GF-D8 (cell line): ENCODE measurements at regions not wholly inside any gene's neighbourhood (a gene's known extent, or its start where the extent isn't known, plus 50 kb on each side); places are given as distances from the start of the nearest gene placed in this dataset.
"Not testable (repeated sequence)": the region's sequence is repeated elsewhere in the genome, so short reads cannot be mapped to it uniquely, and the experiment has no call there.

ENCODE experiments used
- DNase-seq: peaks from one replicate; lab custom pipeline; 2025; lab: John Stamatoyannopoulos, UW

GRCh38 chr10:119996944-119997343 lies 104.4 kb downstream of the SEC23IP start:
- no peak for DNase-seq

- DNase-seq = no peak
These were observed 104.9 kb downstream of the SEC23IP start for GRCh38 chr10:119997429-119997828.

GRCh38 chr10:120002785-120003184 lies 110.3 kb downstream of the SEC23IP start:
- DNase-seq = no peak

- DNase-seq = no peak
These were observed 113.0 kb downstream of the SEC23IP start for GRCh38 chr10:120005207-120006201.

DNA sequence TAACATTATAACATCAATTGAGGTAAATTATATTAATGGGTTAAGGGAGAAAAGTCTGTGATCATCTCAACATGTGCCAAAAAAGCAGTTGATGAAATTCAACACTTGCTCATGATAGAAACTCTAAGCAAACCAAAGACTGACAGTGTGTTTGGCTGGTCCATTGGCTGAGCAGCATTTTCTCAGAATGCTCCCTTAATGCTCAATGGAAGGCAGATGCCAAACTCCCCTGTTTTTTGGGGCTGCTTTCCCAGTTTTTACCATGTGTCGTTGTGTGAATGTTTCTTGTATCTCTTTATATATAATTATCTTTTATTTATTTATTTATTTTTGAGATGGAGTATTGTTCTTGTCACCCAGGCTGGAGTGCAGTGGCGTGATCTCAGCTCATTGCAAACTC lies 114.7 kb downstream of the SEC23IP start:
- DNase-seq = no peak

GRCh38 chr10:120011359-120012130 lies 119.0 kb downstream of the SEC23IP start:
- no peak for DNase-seq

DNA sequence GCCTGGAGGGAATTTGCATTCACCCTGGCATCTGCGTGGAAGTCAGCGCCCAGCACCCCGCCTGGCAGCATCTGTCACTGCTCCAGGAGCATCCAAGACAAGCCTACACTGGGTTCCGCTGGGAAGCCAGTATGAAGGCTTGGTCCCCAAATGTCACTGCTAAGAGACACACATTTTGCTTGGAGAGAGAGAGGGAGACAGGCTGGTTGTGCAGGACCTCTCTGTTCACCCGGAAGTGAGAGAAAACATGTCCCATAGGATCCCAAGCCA lies 119.5 kb downstream of the SEC23IP start:
- DNase-seq = no peak

DNA sequence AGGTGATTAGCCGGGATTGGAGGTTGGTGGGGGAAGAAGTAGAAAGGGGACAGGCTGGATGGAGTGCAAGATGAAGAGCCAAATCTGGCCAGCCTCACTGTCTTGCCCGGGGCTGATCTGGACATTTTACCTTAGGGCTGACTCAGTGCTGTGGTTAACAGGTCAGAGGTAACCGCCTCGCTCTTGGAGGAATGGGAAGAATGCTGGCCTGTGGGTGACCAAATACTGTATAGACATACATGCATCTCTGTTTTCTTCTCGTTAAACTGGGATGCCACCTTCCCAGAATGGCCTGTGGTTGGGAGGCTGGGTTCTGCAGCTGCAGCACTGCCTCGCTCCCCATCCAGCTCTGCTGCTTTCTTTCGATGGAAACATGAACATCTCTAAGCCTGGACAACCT lies 120.0 kb downstream of the SEC23IP start:
- no peak for DNase-seq

GRCh38 chr10:120014031-120014430 lies 121.5 kb downstream of the SEC23IP start:
- no peak for DNase-seq

GRCh38 chr10:120015064-120015463 lies 122.5 kb downstream of the SEC23IP start:
- no peak for DNase-seq

GRCh38 chr10:120016906-120017305 lies 124.4 kb downstream of the SEC23IP start:
- no peak for DNase-seq

GRCh38 chr10:120017733-120018417 lies 125.3 kb downstream of the SEC23IP start:
- no peak for DNase-seq

GRCh38 chr10:120018695-120019094 lies 126.2 kb downstream of the SEC23IP start:
- DNase-seq = no peak

DNA sequence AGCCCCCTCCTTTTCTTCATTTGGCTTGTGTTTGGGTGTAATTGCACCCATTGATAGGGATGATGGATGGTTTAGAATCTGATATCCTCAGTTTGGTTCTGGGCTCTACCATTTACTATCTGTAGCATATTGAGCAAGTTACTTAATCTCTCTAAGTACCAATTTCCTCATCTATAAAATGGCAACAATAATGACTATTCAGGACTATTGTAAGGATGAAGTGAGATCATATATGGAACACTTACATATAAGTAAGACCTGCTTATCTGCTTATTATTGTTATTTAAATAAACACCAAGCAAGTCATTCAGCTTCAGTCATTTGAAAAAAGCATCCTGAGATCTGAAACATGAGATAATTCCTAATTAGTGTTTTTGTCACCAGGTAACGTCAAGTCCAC lies 127.0 kb downstream of the SEC23IP start:
- DNase-seq = no peak

DNA sequence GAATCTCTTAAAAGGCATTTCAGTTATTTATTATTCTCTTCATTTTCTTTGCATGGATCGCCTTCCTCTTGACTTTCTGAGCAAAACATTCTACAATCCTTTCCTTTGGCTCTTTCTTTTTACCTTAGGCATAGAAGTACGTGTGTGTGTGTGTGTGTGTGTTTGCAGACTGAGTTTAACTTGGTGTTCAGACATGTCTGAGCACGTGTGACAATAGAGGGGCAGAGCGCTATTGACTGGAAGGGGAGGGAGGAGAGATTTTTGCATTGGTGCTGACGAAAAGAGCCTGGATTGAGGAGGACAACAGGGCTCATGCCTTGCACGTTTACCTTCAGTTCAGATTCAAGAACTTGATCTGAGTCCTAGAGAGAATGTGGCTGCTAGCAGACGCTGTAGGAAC lies 129.8 kb downstream of the SEC23IP start:
- no peak for DNase-seq

DNA sequence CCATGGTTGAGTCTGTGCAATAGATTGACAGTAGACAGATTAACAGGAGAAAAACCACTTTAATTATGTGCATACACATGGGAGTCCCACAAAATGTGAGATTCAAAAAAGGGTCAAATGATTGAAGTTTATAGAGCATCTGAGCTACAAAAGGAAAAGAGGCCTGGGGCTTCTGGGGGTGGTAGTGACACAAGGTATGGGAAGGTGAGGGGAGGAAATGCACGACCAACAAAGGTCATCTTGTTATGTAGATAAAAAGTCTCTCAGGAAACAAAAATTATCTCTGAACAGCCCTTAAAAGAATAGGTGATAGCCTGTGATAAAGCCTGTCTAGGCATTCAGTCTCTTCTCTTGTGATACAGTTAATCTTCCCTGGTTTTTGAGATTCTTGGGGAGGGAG lies 141.7 kb downstream of the SEC23IP start:
- no peak for DNase-seq

- no peak for DNase-seq
These were observed 146.5 kb downstream of the SEC23IP start for GRCh38 chr10:120039046-120039445.

DNA sequence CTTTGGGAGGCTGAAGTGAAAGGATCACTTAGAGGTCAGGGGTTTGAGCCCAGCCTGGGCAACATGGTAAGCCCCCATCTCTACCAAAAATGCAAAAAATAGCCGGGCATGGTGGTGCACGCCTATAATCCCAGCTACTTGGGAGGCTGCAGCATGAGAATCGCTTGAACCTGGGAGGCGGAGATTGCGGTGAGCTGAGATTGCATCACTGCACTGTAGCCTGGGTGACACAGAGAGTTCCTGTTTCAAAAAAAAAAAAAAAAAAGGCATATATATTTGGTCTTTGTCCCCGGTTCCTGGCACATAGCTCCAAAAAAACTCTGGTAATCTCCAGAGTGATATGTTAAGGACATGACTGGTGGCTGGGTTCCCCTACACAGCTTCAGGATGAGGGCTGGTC lies 147.3 kb downstream of the SEC23IP start:
- no peak for DNase-seq

DNA sequence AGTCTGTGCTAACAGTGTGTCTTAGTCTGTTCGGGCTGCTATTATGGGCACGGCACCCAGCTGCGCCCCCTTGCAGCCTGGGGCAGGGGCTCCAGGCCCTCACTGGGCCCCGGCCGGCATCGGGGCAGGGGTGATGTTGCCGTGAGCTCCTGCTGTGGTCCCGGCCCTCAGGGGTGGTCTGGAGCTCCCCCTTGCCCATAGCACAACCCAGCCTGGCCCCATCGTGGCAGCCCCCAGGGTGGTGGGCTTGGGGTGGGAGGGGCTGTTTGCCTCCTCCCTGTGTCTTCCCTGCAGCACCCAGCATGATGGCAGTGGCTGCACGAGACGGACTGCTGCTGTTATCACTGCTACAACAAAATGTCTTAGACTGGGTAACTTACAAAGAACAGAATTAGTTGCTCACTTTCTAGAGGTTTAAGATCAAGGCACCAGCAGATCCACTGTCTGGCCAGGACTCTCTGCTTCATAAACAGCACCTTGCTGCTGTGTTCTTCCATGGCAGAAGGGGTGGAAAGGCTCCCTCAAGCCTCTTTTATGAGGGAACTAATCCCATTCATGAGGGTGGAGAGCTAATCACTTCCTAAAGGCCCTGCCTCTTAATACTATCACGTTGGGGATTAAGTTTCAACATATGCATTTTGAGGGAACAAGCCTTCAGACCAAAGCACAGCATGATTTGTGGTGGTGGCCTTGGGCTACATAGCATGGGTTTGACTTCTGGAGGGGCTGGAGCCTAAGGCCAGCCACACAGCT lies 149.5 kb downstream of the SEC23IP start:
- no peak for DNase-seq

GRCh38 chr10:120042705-120043104 lies 150.2 kb downstream of the SEC23IP start:
- DNase-seq = no peak

GRCh38 chr10:120047373-120047772 lies 154.8 kb downstream of the SEC23IP start:
- not testable (repeated sequence) for DNase-seq

GRCh38 chr10:120047926-120048325 lies 155.4 kb downstream of the SEC23IP start:
- DNase-seq = no peak
